ENCODE measurements at regions not wholly inside any gene's neighbourhood (a gene's known extent, or its start where the extent isn't known, plus 50 kb on each side); places are given as distances from the start of the nearest gene placed in this dataset.

- TF ChIP-seq, protein P1, sequence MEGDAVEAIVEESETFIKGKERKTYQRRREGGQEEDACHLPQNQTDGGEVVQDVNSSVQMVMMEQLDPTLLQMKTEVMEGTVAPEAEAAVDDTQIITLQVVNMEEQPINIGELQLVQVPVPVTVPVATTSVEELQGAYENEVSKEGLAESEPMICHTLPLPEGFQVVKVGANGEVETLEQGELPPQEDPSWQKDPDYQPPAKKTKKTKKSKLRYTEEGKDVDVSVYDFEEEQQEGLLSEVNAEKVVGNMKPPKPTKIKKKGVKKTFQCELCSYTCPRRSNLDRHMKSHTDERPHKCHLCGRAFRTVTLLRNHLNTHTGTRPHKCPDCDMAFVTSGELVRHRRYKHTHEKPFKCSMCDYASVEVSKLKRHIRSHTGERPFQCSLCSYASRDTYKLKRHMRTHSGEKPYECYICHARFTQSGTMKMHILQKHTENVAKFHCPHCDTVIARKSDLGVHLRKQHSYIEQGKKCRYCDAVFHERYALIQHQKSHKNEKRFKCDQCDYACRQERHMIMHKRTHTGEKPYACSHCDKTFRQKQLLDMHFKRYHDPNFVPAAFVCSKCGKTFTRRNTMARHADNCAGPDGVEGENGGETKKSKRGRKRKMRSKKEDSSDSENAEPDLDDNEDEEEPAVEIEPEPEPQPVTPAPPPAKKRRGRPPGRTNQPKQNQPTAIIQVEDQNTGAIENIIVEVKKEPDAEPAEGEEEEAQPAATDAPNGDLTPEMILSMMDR (IDR thresholded peaks at IDR 0.05), result no peak
- no peak for TF ChIP-seq POLR2A (IDR thresholded peaks at IDR 0.05)
Observed at GRCh38 chr3:22399566-22399965, 648.6 kb upstream of the ZNF385D start.
